Loucy (cell line): ENCODE measurements at regions not wholly inside any gene's neighbourhood (a gene's known extent, or its start where the extent isn't known, plus 50 kb on each side); places are given as distances from the start of the nearest gene placed in this dataset.
"Not testable (repeated sequence)": the region's sequence is repeated elsewhere in the genome, so short reads cannot be mapped to it uniquely, and the experiment has no call there.

Source experiments
- H2AFZ ChIP-seq: fragments of 200-600 bp; sonication (generic); 2 replicates; pipeline ENCODE4 v1.6.0; 2016; ENCODE audit warnings: antibody characterized with exemption, mild to moderate bottlenecking, low read length, moderate library complexity
- H3F3A ChIP-seq: fragments of 200-600 bp; 2 replicates; pipeline ENCODE4 v1.6.0; 2016; ENCODE audit warnings: antibody characterized with exemption, low read depth, mild to moderate bottlenecking
- H3K27me3 ChIP-seq: fragments of 200-600 bp; sonication (generic); 2 replicates; pipeline ENCODE4 v1.6.1; 2014; ENCODE audit warnings: low read length, mild to moderate bottlenecking; ENCODE audit not compliant: insufficient read depth, poor library complexity, severe bottlenecking
- H3K36me3 ChIP-seq: fragments of 200-600 bp; sonication (generic); 2 replicates; pipeline ENCODE4 v1.6.1; 2016; ENCODE audit warnings: low read length; ENCODE audit not compliant: insufficient read depth
- H3K4me1 ChIP-seq: fragments of 200-600 bp; sonication (generic); 2 replicates; pipeline ENCODE4 v1.5.1; 2014; ENCODE audit warnings: low read length, mild to moderate bottlenecking; ENCODE audit not compliant: insufficient read depth, poor library complexity, severe bottlenecking
- H3K4me2 ChIP-seq: fragments of 200-600 bp; sonication (generic); 2 replicates; pipeline ENCODE4 v1.6.0; 2014; ENCODE audit warnings: antibody characterized with exemption, low read length, low read depth, mild to moderate bottlenecking; ENCODE audit not compliant: poor library complexity, severe bottlenecking
- H3K4me3 ChIP-seq: fragments of 200-600 bp; sonication (generic); 2 replicates; pipeline ENCODE4 v1.5.1; 2014; ENCODE audit warnings: low read length, mild to moderate bottlenecking, mixed read lengths; ENCODE audit not compliant: poor library complexity, severe bottlenecking
- H3K79me2 ChIP-seq: fragments of 200-600 bp; sonication (generic); 2 replicates; pipeline ENCODE4 v1.6.1; 2014; ENCODE audit warnings: low read length; ENCODE audit not compliant: insufficient read depth
- H3K9ac ChIP-seq: fragments of 200-600 bp; sonication (generic); 2 replicates; pipeline ENCODE4 v1.6.0; 2014; ENCODE audit warnings: mild to moderate bottlenecking, low read depth, low read length, moderate library complexity; ENCODE audit not compliant: poor library complexity, severe bottlenecking
- H3K9me2 ChIP-seq: fragments of 200-600 bp; sonication (generic); replicated peaks from 2 replicates; pipeline ENCODE4 v1.6.1; 2016; ENCODE audit warnings: low read depth, low read length, mixed read lengths
- H3K9me3 ChIP-seq: fragments of 200-600 bp; sonication (generic); 2 replicates; pipeline ENCODE4 v1.6.1; 2014; ENCODE audit warnings: mild to moderate bottlenecking, antibody characterized with exemption, low read length, low read depth; ENCODE audit not compliant: insufficient read depth
- H4K20me1 ChIP-seq: fragments of 200-600 bp; sonication (generic); 2 replicates; pipeline ENCODE4 v1.6.0; 2014; ENCODE audit warnings: antibody characterized with exemption, low read length, mild to moderate bottlenecking; ENCODE audit not compliant: insufficient read depth, poor library complexity, severe bottlenecking
- EZH2phosphoT487 ChIP-seq: fragments of 200-600 bp; IDR thresholded peaks from 2 replicates; pipeline ENCODE4 v1.6.1; 2018; ENCODE audit warnings: antibody characterized with exemption, mild to moderate bottlenecking, moderate library complexity, borderline replicate concordance
- TF ChIP-seq, protein P1 (sequence below): fragments of 200-600 bp; sonication (generic); conservative IDR thresholded peaks from 2 replicates; pipeline ENCODE4 v1.5.1; 2014; ENCODE audit warnings: mild to moderate bottlenecking, antibody characterized with exemption, low read length

DNA sequence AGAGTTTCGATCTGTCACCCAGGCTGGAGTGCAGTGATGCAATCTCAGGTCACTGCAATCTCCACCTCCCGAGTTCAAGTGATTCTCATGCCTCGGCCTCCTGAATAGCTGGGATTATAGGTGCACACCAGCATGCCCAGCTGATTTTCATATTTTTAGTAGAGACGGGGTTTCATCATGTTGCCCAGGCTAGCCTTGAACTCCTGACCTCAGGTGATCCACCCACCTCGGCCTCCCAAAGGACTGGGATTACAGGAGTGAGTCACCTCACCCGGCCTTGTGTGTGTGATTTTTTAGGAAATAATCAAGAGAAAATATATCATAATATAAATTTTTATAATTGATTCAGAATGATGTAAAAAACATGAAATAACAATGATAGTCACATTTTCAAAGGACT is 1231.4 kb downstream of the GALC start:
- no peaks in the 10 kb centered on the region for H3K9me2 ChIP-seq
- H2AFZ ChIP-seq, result no peak overlapping the region
- H3K79me2 ChIP-seq, result no peaks in the 10 kb centered on the region
- H3K36me3 ChIP-seq, result no peaks in the 10 kb centered on the region
- H3K4me2 ChIP-seq, result no peak overlapping the region
- no peaks in the 10 kb centered on the region for H3F3A ChIP-seq
- TF ChIP-seq, protein P1, sequence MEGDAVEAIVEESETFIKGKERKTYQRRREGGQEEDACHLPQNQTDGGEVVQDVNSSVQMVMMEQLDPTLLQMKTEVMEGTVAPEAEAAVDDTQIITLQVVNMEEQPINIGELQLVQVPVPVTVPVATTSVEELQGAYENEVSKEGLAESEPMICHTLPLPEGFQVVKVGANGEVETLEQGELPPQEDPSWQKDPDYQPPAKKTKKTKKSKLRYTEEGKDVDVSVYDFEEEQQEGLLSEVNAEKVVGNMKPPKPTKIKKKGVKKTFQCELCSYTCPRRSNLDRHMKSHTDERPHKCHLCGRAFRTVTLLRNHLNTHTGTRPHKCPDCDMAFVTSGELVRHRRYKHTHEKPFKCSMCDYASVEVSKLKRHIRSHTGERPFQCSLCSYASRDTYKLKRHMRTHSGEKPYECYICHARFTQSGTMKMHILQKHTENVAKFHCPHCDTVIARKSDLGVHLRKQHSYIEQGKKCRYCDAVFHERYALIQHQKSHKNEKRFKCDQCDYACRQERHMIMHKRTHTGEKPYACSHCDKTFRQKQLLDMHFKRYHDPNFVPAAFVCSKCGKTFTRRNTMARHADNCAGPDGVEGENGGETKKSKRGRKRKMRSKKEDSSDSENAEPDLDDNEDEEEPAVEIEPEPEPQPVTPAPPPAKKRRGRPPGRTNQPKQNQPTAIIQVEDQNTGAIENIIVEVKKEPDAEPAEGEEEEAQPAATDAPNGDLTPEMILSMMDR, result no peak
- TF ChIP-seq EZH2phosphoT487, result no peak
- H3K9ac ChIP-seq, result no peak overlapping the region
- no peak overlapping the region for H3K4me3 ChIP-seq
- no peaks in the 10 kb centered on the region for H3K4me1 ChIP-seq
- no peaks in the 10 kb centered on the region for H3K9me3 ChIP-seq
- H3K27me3 ChIP-seq, result no peaks in the 10 kb centered on the region
- H4K20me1 ChIP-seq, result no peaks in the 10 kb centered on the region

DNA sequence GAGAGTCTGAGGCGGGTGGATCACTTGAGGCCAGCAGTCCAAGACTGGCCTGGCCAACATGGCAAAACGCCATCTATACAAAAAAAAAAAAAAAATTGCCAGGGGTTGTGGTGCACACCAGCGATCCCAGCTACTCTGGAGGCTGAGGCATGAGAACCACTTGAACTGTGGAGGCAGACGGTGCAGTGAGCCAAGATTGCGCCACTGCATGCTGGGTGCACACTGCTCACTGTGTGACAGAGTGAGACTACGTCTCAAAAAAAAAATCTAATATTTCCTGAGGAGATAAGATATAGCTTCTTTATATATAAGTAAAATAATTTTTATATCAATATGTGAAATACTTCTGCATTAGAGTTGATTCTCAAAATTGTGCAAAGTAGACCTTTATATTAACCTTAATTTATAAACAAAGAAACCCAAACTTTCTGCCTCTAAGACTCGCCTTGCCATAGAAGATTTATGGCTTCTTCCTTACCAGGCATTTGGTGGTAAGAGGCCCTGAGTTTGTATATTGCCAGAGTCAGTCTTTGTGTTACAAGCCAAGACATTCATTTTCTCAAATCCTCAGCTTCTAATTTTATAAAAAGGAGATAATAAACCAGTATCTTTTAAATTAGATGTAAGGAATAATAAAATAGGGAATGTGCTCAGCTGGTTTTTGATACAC is 1226.7 kb downstream of the FLRT2 start:
- Histone ChIP-seq H4K20me1 (no peaks in the 10 kb centered on the region), H3K9ac (no peak overlapping the region), H3K4me1 (no peaks in the 10 kb centered on the region), H3K27me3 (no peaks in the 10 kb centered on the region), H3K4me2 (no peak overlapping the region), H3K79me2 (no peaks in the 10 kb centered on the region), H3K9me3 (no peaks in the 10 kb centered on the region; the same call in 1 of the 2 replicates), H3K36me3 (no peaks in the 10 kb centered on the region), H3K9me2 (no peaks in the 10 kb centered on the region), H2AFZ (no peak overlapping the region), H3K4me3 (no peak overlapping the region), H3F3A (no peaks in the 10 kb centered on the region)
- TF ChIP-seq EZH2phosphoT487, result no peak

DNA sequence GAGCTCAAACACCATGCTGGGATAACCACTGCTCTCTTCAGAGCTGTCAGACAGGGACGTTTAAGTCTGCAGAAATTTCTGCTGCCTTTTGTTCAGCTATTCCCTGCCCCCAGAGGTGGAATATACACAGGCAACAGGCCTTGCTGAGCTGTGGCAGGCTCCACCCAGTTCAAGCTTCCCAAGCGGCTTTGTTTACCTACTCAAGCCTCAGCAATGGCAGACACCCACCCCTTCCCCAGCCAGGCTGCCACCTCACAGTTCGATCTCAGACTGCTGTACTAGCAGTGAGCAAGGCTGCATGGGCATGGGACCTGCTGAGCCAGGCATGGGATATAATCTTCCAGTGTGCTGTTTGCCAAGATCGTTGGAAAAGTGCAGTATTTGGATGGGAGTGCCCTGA is 1220.5 kb downstream of the FLRT2 start:
- H3K4me3 ChIP-seq, H3K27me3 ChIP-seq, H4K20me1 ChIP-seq, H3K9ac ChIP-seq, H3K9me3 ChIP-seq, H3K4me2 ChIP-seq, H3K79me2 ChIP-seq, H3K4me1 ChIP-seq, H3K9me2 ChIP-seq, H3K36me3 ChIP-seq, H3F3A ChIP-seq, H2AFZ ChIP-seq: not testable (repeated sequence)

DNA sequence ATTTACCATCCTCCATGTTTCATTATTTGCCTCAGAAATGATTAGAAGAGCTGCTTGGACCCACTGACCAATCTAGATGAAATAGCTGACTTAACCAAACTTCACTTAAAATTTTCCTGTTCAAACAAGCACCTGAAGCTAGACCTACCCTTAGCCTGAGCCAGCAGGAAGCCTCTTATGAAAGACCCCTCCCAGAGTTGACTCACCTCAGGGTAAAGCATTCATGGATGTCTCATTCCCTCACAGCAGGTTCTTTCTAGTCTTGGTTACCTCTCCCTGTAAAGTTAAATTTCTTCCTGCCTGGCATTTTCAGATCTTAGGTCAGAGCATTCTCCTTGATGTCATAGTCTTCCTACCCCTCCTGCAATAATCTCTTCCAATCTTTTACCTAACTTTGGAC is 1209.8 kb downstream of the FLRT2 start:
- no peaks in the 10 kb centered on the region for H3K4me1 ChIP-seq
- H3K36me3 ChIP-seq, result no peaks in the 10 kb centered on the region
- H4K20me1 ChIP-seq, result no peaks in the 10 kb centered on the region
- no peak overlapping the region for H3K9ac ChIP-seq
- H3K79me2 ChIP-seq, result no peaks in the 10 kb centered on the region
- H3F3A ChIP-seq, result no peaks in the 10 kb centered on the region
- no peaks in the 10 kb centered on the region for H3K9me2 ChIP-seq
- no peaks in the 10 kb centered on the region for H3K27me3 ChIP-seq
- TF ChIP-seq, protein P1, result no peak
- TF ChIP-seq EZH2phosphoT487, result no peak
- no peak overlapping the region for H2AFZ ChIP-seq
- H3K9me3 ChIP-seq, result no peaks in the 10 kb centered on the region
- no peak overlapping the region for H3K4me3 ChIP-seq
- no peak overlapping the region for H3K4me2 ChIP-seq

DNA sequence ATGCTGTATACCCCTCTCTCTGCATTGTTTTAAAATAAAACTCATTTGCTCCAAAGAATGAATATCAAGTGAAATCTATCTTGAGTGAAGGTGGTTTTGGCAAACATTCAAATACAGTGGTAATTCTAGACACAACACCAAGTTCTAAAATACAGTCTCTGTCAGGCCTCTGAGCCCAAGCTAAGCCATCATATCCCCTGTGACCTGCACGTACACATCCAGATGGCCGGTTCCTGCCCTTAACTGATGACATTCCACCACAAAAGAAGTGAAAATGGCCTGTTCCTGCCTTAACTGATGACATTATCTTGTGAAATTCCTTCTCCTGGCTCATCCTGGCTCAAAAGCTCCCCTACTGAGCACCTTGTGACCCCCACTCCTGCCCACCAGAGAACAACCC is 1201.5 kb downstream of the FLRT2 start:
- H3K4me1 ChIP-seq, H3K9me3 ChIP-seq, H4K20me1 ChIP-seq, H3K4me2 ChIP-seq, H3K27me3 ChIP-seq, H3K9ac ChIP-seq, H3K36me3 ChIP-seq, H2AFZ ChIP-seq, H3K9me2 ChIP-seq, H3K79me2 ChIP-seq, H3F3A ChIP-seq, H3K4me3 ChIP-seq: not testable (repeated sequence)
